Upper lobe of left lung (tissue), 4 donors: ENCODE measurements at regions not wholly inside any gene's neighbourhood (a gene's known extent, or its start where the extent isn't known, plus 50 kb on each side); places are given as distances from the start of the nearest gene placed in this dataset.

Experiments used
- CTCF ChIP-seq, 6 experiments: fragments of 450-650 bp in 4 of 6; fragments of 200-600 bp in 2 of 6; sonication (generic) in 2 of 6; IDR thresholded peaks; one replicate each; pipeline ENCODE4 v1.5.1; 2016 to 2019; ENCODE audit warnings: antibody characterized with exemption in 6 of 6
- EP300 ChIP-seq, 4 donors: sonication (generic); formaldehyde crosslinking; IDR thresholded peaks; one replicate each; pipeline ENCODE4 v1.5.1; 2017; ENCODE audit warnings: antibody characterized with exemption in 4 of 4, control low read depth in 2 of 4
- POLR2A ChIP-seq, 4 donors: fragments of 450-650 bp; IDR thresholded peaks; one replicate each; pipeline ENCODE4 v1.5.1; 2016 to 2017; ENCODE audit warnings: antibody characterized with exemption in 4 of 4, mild to moderate bottlenecking in 2 of 4
- POLR2AphosphoS5 ChIP-seq, 2 donors: sonication (generic); formaldehyde crosslinking; IDR thresholded peaks; one replicate each; pipeline ENCODE4 v1.5.1; 2017; ENCODE audit warnings: antibody characterized with exemption in 2 of 2

GRCh38 chr7:97573065-97573464 is 158.8 kb upstream of the TAC1 start:
- TF ChIP-seq CTCF (IDR thresholded peaks at IDR 0.05) (no peak), POLR2AphosphoS5 (IDR thresholded peaks at IDR 0.05) (no peak), EP300 (IDR thresholded peaks at IDR 0.05) (no peak), POLR2A (IDR thresholded peaks at IDR 0.05) (no peak)
